ENCODE measurements at regions not wholly inside any gene's neighbourhood (a gene's known extent, or its start where the extent isn't known, plus 50 kb on each side); places are given as distances from the start of the nearest gene placed in this dataset.

DNA sequence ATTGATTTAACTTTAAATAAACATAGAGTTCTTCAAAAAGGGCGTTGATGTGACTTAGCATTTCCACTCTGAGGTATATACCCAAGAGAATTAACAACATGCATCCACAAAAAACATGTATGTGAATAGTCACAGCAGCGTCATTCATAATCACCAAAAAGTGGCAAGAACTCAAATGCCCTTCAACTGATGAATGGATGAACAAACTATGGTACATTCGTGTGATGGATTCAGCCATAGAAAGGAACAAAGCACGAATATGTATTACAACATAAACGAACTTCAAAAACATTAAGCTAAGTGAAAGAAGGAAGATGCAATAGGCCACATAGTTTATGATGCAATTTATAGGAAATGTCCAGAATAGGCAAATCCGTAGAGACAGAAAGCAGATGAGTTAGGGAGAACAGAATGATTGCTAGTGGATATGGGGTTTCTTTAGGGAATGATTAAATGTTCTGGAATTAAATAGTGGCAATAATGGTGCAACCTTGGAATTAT is 72.3 kb upstream of the UQCRFS1 start:
- peaks cover 20% of the 10 kb centered on the region for H3K4me1 Mint-ChIP-seq
- ATAC-seq (no peak), DNase-seq (ENCODE audit: low spot score) (no peak)
- no peaks in the 10 kb centered on the region; the same call in 1 of the 2 replicates for H3K27me3 Mint-ChIP-seq (ENCODE audit: low read depth)
- peaks cover 3% of the 10 kb centered on the region; the same call in 1 of the 2 replicates for H3K36me3 Mint-ChIP-seq
- no peak overlapping the region for H3K27ac Mint-ChIP-seq
- ChIA-PET CTCF (interaction anchor here (0.6 to 1.4 kb wide), 11 partner anchors 22 to 313 kb away, joined by 3 to 7 read pairs (median 3); no protein-coding TSS in a partner anchor), POLR2A (no interaction called here)
- TF ChIP-seq, protein P1, sequence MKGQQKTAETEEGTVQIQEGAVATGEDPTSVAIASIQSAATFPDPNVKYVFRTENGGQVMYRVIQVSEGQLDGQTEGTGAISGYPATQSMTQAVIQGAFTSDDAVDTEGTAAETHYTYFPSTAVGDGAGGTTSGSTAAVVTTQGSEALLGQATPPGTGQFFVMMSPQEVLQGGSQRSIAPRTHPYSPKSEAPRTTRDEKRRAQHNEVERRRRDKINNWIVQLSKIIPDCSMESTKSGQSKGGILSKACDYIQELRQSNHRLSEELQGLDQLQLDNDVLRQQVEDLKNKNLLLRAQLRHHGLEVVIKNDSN (CRISPR knock-in tag; IDR thresholded peaks at IDR 0.05) = no peak
- TF ChIP-seq USF2 (CRISPR knock-in tag; IDR thresholded peaks at IDR 0.05) (no peak), ATF1 (CRISPR knock-in tag; IDR thresholded peaks at IDR 0.05) (no peak), SOX15 (CRISPR knock-in tag; IDR thresholded peaks at IDR 0.05) (no peak), SMAD4 (CRISPR knock-in tag; IDR thresholded peaks at IDR 0.05) (no peak), GABPB1 (CRISPR knock-in tag; IDR thresholded peaks at IDR 0.05) (no peak), ZNF232 (CRISPR knock-in tag; IDR thresholded peaks at IDR 0.05) (no peak), ZNF416 (CRISPR knock-in tag; IDR thresholded peaks at IDR 0.05) (no peak), KAT7 (CRISPR knock-in tag; IDR thresholded peaks at IDR 0.05; ENCODE audit: borderline replicate concordance) (no peak), FOXP1 (CRISPR knock-in tag; IDR thresholded peaks at IDR 0.05; ENCODE audit: borderline replicate concordance) (no peak)
- TF ChIP-seq, protein P2, sequence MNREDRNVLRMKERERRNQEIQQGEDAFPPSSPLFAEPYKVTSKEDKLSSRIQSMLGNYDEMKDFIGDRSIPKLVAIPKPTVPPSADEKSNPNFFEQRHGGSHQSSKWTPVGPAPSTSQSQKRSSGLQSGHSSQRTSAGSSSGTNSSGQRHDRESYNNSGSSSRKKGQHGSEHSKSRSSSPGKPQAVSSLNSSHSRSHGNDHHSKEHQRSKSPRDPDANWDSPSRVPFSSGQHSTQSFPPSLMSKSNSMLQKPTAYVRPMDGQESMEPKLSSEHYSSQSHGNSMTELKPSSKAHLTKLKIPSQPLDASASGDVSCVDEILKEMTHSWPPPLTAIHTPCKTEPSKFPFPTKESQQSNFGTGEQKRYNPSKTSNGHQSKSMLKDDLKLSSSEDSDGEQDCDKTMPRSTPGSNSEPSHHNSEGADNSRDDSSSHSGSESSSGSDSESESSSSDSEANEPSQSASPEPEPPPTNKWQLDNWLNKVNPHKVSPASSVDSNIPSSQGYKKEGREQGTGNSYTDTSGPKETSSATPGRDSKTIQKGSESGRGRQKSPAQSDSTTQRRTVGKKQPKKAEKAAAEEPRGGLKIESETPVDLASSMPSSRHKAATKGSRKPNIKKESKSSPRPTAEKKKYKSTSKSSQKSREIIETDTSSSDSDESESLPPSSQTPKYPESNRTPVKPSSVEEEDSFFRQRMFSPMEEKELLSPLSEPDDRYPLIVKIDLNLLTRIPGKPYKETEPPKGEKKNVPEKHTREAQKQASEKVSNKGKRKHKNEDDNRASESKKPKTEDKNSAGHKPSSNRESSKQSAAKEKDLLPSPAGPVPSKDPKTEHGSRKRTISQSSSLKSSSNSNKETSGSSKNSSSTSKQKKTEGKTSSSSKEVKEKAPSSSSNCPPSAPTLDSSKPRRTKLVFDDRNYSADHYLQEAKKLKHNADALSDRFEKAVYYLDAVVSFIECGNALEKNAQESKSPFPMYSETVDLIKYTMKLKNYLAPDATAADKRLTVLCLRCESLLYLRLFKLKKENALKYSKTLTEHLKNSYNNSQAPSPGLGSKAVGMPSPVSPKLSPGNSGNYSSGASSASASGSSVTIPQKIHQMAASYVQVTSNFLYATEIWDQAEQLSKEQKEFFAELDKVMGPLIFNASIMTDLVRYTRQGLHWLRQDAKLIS (CRISPR knock-in tag; IDR thresholded peaks at IDR 0.05; ENCODE audit: borderline replicate concordance) = no peak
- TF ChIP-seq, protein P3, sequence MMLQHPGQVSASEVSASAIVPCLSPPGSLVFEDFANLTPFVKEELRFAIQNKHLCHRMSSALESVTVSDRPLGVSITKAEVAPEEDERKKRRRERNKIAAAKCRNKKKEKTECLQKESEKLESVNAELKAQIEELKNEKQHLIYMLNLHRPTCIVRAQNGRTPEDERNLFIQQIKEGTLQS (CRISPR knock-in tag; conservative IDR thresholded peaks at IDR 0.05) = no peak
- H3K9me3 Mint-ChIP-seq = peaks cover 17% of the 10 kb centered on the region
- H3K4me3 Mint-ChIP-seq = no peak overlapping the region

GRCh38 chr19:29285878-29286277 is 72.9 kb upstream of the UQCRFS1 start:
- no peak overlapping the region for H3K27ac Mint-ChIP-seq
- DNase-seq (ENCODE audit: low spot score) = peak; percentile 71
- peak; percentile 95 for ATAC-seq

More at GRCh38 chr19:29285878-29286277, 72.9 kb upstream of the UQCRFS1 start:
- H3K27me3 Mint-ChIP-seq (ENCODE audit: low read depth) = no peaks in the 10 kb centered on the region; the same call in 1 of the 2 replicates
- H3K36me3 Mint-ChIP-seq = peaks cover 3% of the 10 kb centered on the region; the same call in 1 of the 2 replicates
- H3K9me3 Mint-ChIP-seq = peaks cover 11% of the 10 kb centered on the region
- ChIA-PET CTCF (interaction anchor here (0.6 to 1.4 kb wide), 12 partner anchors 22 to 312 kb away, joined by 3 to 7 read pairs (median 4); no protein-coding TSS in a partner anchor), POLR2A (no interaction called here)
- H3K4me1 Mint-ChIP-seq = peaks cover 20% of the 10 kb centered on the region
- TF ChIP-seq, protein P4, sequence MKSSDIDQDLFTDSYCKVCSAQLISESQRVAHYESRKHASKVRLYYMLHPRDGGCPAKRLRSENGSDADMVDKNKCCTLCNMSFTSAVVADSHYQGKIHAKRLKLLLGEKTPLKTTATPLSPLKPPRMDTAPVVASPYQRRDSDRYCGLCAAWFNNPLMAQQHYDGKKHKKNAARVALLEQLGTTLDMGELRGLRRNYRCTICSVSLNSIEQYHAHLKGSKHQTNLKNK (CRISPR knock-in tag; IDR thresholded peaks at IDR 0.05) = no peak
- TF ChIP-seq TP53 (CRISPR knock-in tag; IDR thresholded peaks at IDR 0.05) (no peak), GABPB1 (CRISPR knock-in tag; IDR thresholded peaks at IDR 0.05) (no peak), HMGXB4 (CRISPR knock-in tag; IDR thresholded peaks at IDR 0.05) (no peak), ZNF425 (CRISPR knock-in tag; conservative IDR thresholded peaks at IDR 0.05) (no peak), ETV6 (CRISPR knock-in tag; IDR thresholded peaks at IDR 0.05) (no peak), ZNF121 (CRISPR knock-in tag; IDR thresholded peaks at IDR 0.05) (peak; percentile 98)
- TF ChIP-seq, protein P2 (CRISPR knock-in tag; IDR thresholded peaks at IDR 0.05; ENCODE audit: borderline replicate concordance) = no peak
- no peak overlapping the region for H3K4me3 Mint-ChIP-seq

Measured in WTC11 (cell line).